Chondrocyte (in vitro differentiated cells): ENCODE measurements at regions not wholly inside any gene's neighbourhood (a gene's known extent, or its start where the extent isn't known, plus 50 kb on each side); places are given as distances from the start of the nearest gene placed in this dataset.

Experiments used
- DNase-seq: peaks from one replicate; pipeline ENCODE4 v3.0.0; 2021; ENCODE audit warnings: mixed read lengths, low spot score
- H3K27ac Mint-ChIP-seq: one replicate; pipeline ENCODE4 v1.8.0; 2021; ENCODE audit warnings: mild to moderate bottlenecking, moderate library complexity, mixed read lengths; ENCODE audit not compliant: unreplicated experiment
- H3K27me3 Mint-ChIP-seq: 2 replicates; pipeline ENCODE4 v1.8.0; 2021; ENCODE audit warnings: low read depth, mixed read lengths
- H3K36me3 Mint-ChIP-seq: 2 replicates; pipeline ENCODE4 v1.8.0; 2021; ENCODE audit warnings: low read depth, mixed read lengths
- H3K4me1 Mint-ChIP-seq: 2 replicates; pipeline ENCODE4 v1.8.0; 2021; ENCODE audit warnings: low read depth, mild to moderate bottlenecking, mixed read lengths
- H3K4me3 Mint-ChIP-seq: one replicate; pipeline ENCODE4 v1.8.0; 2021; ENCODE audit warnings: mild to moderate bottlenecking, moderate library complexity, mixed read lengths; ENCODE audit not compliant: unreplicated experiment
- H3K9me3 Mint-ChIP-seq: 2 replicates; pipeline ENCODE4 v1.8.0; 2021; ENCODE audit warnings: low read depth, mixed read lengths
- TF ChIP-seq, protein P1 (sequence below): fragments of 200-600 bp; sonication (generic); IDR thresholded peaks from 2 replicates; pipeline ENCODE4 v1.5.0; 2021; ENCODE audit warnings: antibody characterized with exemption, mild to moderate bottlenecking, moderate library complexity

DNA sequence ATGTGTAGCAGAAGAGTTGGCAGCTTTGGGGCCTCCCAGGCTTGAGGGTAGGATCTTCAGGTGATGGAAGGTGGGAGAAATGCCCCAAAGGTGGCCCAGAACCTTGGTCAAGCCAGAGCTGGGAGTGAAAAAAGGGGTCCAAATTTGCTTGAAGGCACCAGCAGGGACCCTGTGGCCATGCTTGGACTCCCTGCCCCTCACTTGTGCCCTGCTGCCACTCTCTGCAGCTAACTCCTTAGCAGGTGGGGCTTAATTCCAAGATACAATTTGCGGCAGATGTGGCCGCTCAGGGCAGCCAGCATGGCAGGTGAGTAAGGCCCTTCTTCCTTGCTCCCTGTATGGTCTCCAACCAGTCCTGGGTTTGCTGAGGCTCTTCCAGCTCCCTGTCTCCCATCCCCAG is 51.3 kb upstream of the ADRA1D start:
- H3K36me3 Mint-ChIP-seq = no peaks in the 10 kb centered on the region

DNA sequence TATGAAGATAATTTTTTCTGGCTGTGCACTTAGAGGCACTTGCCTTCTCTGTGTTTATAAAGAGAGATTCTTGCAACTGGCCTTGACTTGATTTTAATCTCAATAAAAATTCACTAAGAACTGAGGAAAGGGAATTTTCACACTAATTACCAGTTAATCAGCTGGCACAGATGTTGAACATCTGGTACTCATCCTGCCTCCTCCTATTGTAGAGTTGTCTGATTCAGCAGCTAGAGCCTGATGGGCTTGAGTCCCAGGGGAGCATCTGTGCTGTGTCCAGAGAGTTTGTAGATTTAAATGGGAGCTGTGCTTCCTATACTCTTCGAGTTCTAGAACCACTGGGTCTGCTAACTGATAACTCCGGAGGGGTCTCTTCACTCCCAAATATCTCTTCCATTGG is 50.7 kb upstream of the ADRA1D start:
- H3K27me3 Mint-ChIP-seq = peaks cover 36% of the 10 kb centered on the region
- no peaks in the 10 kb centered on the region for H3K4me1 Mint-ChIP-seq
- H3K36me3 Mint-ChIP-seq = no peaks in the 10 kb centered on the region
- no peak overlapping the region for H3K4me3 Mint-ChIP-seq
- no peak overlapping the region for H3K27ac Mint-ChIP-seq
- no peak for DNase-seq
- TF ChIP-seq, protein P1, sequence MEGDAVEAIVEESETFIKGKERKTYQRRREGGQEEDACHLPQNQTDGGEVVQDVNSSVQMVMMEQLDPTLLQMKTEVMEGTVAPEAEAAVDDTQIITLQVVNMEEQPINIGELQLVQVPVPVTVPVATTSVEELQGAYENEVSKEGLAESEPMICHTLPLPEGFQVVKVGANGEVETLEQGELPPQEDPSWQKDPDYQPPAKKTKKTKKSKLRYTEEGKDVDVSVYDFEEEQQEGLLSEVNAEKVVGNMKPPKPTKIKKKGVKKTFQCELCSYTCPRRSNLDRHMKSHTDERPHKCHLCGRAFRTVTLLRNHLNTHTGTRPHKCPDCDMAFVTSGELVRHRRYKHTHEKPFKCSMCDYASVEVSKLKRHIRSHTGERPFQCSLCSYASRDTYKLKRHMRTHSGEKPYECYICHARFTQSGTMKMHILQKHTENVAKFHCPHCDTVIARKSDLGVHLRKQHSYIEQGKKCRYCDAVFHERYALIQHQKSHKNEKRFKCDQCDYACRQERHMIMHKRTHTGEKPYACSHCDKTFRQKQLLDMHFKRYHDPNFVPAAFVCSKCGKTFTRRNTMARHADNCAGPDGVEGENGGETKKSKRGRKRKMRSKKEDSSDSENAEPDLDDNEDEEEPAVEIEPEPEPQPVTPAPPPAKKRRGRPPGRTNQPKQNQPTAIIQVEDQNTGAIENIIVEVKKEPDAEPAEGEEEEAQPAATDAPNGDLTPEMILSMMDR = no peak
- no peaks in the 10 kb centered on the region for H3K9me3 Mint-ChIP-seq

More for the DNA sequence above, 51.3 kb upstream of the ADRA1D start:
- Mint-ChIP-seq H3K4me1 (no peaks in the 10 kb centered on the region), H3K27ac (no peak overlapping the region), H3K27me3 (peaks cover 32% of the 10 kb centered on the region), H3K9me3 (no peaks in the 10 kb centered on the region), H3K4me3 (no peak overlapping the region)
- DNase-seq = no peak
- TF ChIP-seq, protein P1 = no peak

DNA sequence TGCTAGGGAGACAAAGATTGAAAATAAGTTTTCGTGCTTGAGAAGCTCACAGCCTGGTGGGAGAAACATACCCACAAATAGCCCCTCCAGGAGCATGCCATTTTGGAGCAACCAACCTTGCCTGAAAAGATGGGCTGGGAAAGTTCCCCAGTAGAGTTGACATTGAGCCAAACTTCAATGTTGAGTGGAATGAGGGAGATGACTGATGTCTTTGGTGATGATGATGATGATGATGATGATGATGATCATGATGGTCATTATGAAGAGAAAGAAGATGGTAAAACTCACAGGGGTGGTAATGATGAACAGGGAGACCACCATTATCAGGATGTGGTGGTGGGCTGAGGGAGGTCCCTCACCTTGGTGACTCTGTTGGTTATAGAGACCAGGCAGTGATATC is 50.1 kb upstream of the ADRA1D start:
- H3K27me3 Mint-ChIP-seq = peaks cover 37% of the 10 kb centered on the region
- H3K36me3 Mint-ChIP-seq = no peaks in the 10 kb centered on the region
- H3K4me1 Mint-ChIP-seq = no peaks in the 10 kb centered on the region
- H3K4me3 Mint-ChIP-seq = no peak overlapping the region
- no peaks in the 10 kb centered on the region for H3K9me3 Mint-ChIP-seq
- TF ChIP-seq, protein P1 = no peak
- no peak overlapping the region for H3K27ac Mint-ChIP-seq
- DNase-seq = no peak
